Body of pancreas (tissue), 4 donors: ENCODE measurements at regions not wholly inside any gene's neighbourhood (a gene's known extent, or its start where the extent isn't known, plus 50 kb on each side); places are given as distances from the start of the nearest gene placed in this dataset.

Experiments used
- ATAC-seq: fragments of 150-250 bp; one replicate; pipeline ENCODE4 v1.9.1; 2016
- DNase-seq, 4 donors: peaks; one replicate each; pipeline ENCODE4 v3.0.0-alpha.2; 2019
- H3K27ac ChIP-seq, 4 donors: fragments of 200-600 bp; sonication (generic); 1 replicate in 3 of 4; 2 replicates in 1 of 4; pipeline versions ENCODE4 v1.5.1 to v1.6.1; 2016 to 2019; ENCODE audit warnings: mild to moderate bottlenecking in 1 of 4, mixed read lengths in 1 of 4, moderate library complexity in 1 of 4
- H3K27me3 ChIP-seq, 2 donors: fragments of 200-600 bp; sonication (generic); one replicate each; pipeline ENCODE4 v1.6.0; 2016; ENCODE audit warnings: mild to moderate bottlenecking in 1 of 2
- H3K36me3 ChIP-seq, 2 donors: fragments of 200-600 bp; sonication (generic); replicated peaks in 1 of 2; 2 replicates each; pipeline ENCODE4 v1.5.1; 2016; ENCODE audit warnings: low read depth in 2 of 2; ENCODE audit not compliant: insufficient read depth in 1 of 2
- H3K4me1 ChIP-seq: fragments of 200-600 bp; sonication (generic); one replicate; pipeline ENCODE4 v1.6.0; 2016
- H3K4me3 ChIP-seq, 2 donors: fragments of 200-600 bp; sonication (generic); 1 replicate in 1 of 2; 2 replicates in 1 of 2; pipeline ENCODE4 v1.5.1; 2016 to 2019
- H3K9me3 ChIP-seq, 3 donors: fragments of 200-600 bp; sonication (generic); 1 replicate in 2 of 3; 2 replicates in 1 of 3; pipeline ENCODE4 v1.5.1; 2016
- POLR2A ChIP-seq, 3 donors: fragments of 450-650 bp; IDR thresholded peaks; one replicate each; pipeline ENCODE4 v1.6.1; 2016; ENCODE audit warnings: antibody characterized with exemption in 3 of 3, mild to moderate bottlenecking in 2 of 3
- WGBS, 2 donors: methylation state at CpG; one replicate each; pipeline ENCODE4 v1.1.5; 2017; 5-methylcytosine and 5-hydroxymethylcytosine counted together
- intact Hi-C: fragments of 100-400 bp; cut with DNase I; formaldehyde crosslinking; loops from one replicate; pipeline ENCODE4 v1.15.1; 2023
- TF ChIP-seq, protein P1 (sequence below), 7 experiments: fragments of 450-650 bp in 4 of 7; fragments of 200-600 bp in 3 of 7; sonication (generic) in 3 of 7; IDR thresholded peaks; one replicate each; pipeline ENCODE4 v1.5.1; 2016 to 2019; ENCODE audit warnings: antibody characterized with exemption in 7 of 7

DNA sequence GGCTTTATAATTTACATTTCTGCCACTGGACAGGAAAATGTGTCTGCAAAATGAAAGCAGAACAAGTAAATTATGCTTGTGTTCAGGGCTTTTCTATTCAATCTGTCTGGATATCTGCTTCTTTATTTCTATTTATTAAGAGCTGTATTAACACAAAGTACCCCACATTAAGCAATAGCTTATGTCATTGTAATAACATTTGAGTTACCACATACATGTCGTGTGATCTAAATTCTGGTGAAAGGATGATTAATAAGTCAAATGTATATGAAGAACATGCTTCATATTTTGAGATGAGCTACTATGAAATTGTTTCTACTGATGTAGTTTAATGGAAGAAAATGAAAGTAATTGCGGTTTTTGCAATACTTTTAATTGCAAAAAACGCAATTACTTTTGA, 238.2 kb downstream of the KCNJ2 start:
- Histone ChIP-seq H3K27ac (no peak overlapping the region), H3K27me3 (no peaks in the 10 kb centered on the region), H3K9me3 (no peaks in the 10 kb centered on the region), H3K4me1 (peaks cover 5% of the 10 kb centered on the region), H3K4me3 (no peak overlapping the region), H3K36me3 (no peaks in the 10 kb centered on the region)
- 75 to 94% methylated on average over 3 of the region's 3 CpGs for WGBS, 2 donors
- ATAC-seq (no peak), DNase-seq (no peak)
- no peak for TF ChIP-seq POLR2A (IDR thresholded peaks at IDR 0.05)
- TF ChIP-seq, protein P1, sequence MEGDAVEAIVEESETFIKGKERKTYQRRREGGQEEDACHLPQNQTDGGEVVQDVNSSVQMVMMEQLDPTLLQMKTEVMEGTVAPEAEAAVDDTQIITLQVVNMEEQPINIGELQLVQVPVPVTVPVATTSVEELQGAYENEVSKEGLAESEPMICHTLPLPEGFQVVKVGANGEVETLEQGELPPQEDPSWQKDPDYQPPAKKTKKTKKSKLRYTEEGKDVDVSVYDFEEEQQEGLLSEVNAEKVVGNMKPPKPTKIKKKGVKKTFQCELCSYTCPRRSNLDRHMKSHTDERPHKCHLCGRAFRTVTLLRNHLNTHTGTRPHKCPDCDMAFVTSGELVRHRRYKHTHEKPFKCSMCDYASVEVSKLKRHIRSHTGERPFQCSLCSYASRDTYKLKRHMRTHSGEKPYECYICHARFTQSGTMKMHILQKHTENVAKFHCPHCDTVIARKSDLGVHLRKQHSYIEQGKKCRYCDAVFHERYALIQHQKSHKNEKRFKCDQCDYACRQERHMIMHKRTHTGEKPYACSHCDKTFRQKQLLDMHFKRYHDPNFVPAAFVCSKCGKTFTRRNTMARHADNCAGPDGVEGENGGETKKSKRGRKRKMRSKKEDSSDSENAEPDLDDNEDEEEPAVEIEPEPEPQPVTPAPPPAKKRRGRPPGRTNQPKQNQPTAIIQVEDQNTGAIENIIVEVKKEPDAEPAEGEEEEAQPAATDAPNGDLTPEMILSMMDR (IDR thresholded peaks at IDR 0.05), result no peak
- intact Hi-C loops, result no loop called here

DNA sequence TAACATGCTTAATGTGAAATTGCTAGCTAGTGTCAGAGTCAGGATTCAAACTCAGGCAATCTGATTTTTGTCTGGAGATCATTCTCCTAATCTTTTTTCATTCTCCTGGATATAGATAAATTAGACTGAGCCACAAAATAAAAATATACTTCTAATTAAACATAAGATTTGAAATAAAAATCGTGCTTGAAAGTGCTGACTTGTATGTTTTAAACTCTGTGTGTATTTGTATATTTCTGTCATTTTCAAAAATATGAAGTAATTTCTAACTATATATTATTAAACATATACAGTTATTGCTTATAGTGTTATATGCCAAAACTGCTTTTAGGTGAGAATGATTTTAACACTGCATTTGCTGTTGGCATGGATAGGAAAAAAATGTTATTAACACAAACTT, 239.4 kb downstream of the KCNJ2 start:
- TF ChIP-seq, protein P1 (IDR thresholded peaks at IDR 0.05), result no peak
- TF ChIP-seq POLR2A (IDR thresholded peaks at IDR 0.05), result no peak
- DNase-seq (no peak), ATAC-seq (no peak)
- Histone ChIP-seq H3K27ac (no peak overlapping the region), H3K27me3 (no peaks in the 10 kb centered on the region), H3K36me3 (no peaks in the 10 kb centered on the region), H3K9me3 (no peaks in the 10 kb centered on the region), H3K4me1 (peaks cover 5% of the 10 kb centered on the region), H3K4me3 (no peak overlapping the region)
- intact Hi-C loops, result no loop called here
- WGBS, 2 donors, result 69 to 79% methylated on average over 1 of the region's 1 CpG

DNA sequence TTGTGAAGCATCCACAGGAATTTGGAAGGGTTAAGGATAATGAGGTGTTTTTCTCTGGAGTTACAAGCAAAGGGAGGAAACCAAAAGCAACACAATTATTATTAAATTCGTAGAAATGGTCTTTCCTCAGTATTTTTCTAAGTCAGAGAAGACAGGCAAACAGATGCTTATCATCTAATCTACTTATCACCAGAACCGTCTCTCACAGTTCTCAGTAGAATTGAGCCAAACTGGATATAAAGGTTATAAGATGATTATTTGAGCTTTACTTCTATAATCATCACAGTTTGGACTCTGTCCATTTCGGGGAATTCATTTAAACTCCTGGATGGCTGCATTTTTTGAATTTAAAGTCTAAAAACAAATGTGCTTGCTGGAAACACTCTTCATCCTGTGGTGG, 245.0 kb downstream of the KCNJ2 start:
- TF ChIP-seq, protein P1 (IDR thresholded peaks at IDR 0.05), result no peak
- TF ChIP-seq POLR2A (IDR thresholded peaks at IDR 0.05), result no peak
- Histone ChIP-seq H3K4me1 (no peaks in the 10 kb centered on the region), H3K36me3 (no peaks in the 10 kb centered on the region), H3K9me3 (no peaks in the 10 kb centered on the region), H3K27me3 (no peaks in the 10 kb centered on the region), H3K4me3 (no peak overlapping the region), H3K27ac (no peak overlapping the region)
- ATAC-seq (no peak), DNase-seq (no peak)
- intact Hi-C loops, result no loop called here
- WGBS, 2 donors, result 49 to 52% methylated on average over 3 of the region's 3 CpGs

DNA sequence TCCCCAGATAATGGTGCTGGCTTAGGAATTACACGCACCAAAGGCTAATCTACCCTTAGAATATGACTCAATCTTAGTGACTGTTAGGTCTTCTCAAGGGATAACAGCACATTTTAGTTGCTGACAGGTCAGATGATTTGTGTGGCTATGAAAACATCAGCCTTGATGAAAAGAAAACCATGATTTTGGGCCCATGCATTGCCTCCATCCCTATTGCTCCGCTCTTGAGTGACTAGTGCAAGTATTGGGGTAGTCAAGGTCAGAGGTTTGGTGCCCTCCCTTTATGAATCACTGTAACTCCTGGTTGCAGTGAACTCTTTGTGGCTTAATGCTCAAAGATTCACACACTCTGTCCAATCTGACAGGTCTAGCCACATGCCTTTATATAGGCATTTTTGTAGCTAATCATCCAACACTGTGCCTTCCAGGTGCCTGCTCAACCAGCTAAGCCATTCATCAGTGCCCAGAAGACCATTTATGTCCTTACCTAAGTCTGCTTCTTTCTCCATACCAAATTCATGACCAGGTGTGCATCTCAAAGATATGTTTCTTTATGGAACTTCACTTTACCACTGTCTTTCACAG, 251.6 kb downstream of the KCNJ2 start:
- DNase-seq (no peak), ATAC-seq (no peak)
- H3K4me3 ChIP-seq, result no peak overlapping the region
- H3K27ac ChIP-seq, result no peak overlapping the region
- WGBS, 2 donors, result 98 to 100% methylated on average over 2 of the region's 2 CpGs
- TF ChIP-seq, protein P1 (IDR thresholded peaks at IDR 0.05), result no peak
- intact Hi-C loops, result no loop called here
- H3K9me3 ChIP-seq, result no peaks in the 10 kb centered on the region
- H3K4me1 ChIP-seq, result no peaks in the 10 kb centered on the region
- H3K27me3 ChIP-seq, result no peaks in the 10 kb centered on the region
- no peaks in the 10 kb centered on the region for H3K36me3 ChIP-seq

DNA sequence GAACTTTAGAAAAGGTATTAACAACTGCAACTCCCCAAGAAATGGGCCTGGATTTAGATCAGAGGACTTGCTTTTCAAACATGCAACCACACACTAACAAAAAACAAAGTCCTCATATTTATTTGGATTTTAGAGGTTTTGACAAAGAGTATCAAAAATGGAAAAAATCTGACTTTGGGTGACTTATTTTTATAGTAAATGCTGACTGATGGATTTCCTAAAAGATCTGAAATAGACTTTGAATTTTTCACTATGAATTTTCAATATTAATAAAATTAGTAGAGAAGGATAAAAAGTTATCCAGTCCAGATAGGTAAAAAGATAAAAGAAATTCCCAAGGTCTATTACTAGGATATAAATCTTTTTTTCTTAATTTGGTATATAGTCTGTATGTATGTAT, 253.5 kb downstream of the KCNJ2 start:
- Histone ChIP-seq H3K4me3 (no peak overlapping the region), H3K9me3 (no peaks in the 10 kb centered on the region), H3K27ac (no peak overlapping the region), H3K4me1 (no peaks in the 10 kb centered on the region), H3K27me3 (no peaks in the 10 kb centered on the region), H3K36me3 (no peaks in the 10 kb centered on the region)
- intact Hi-C loops, result no loop called here
- TF ChIP-seq POLR2A (IDR thresholded peaks at IDR 0.05), result no peak
- TF ChIP-seq, protein P1 (IDR thresholded peaks at IDR 0.05), result no peak
- no peak for DNase-seq
- no peak for ATAC-seq
